Epithelial cell of proximal tubule (primary cell): ENCODE measurements at regions not wholly inside any gene's neighbourhood (a gene's known extent, or its start where the extent isn't known, plus 50 kb on each side); places are given as distances from the start of the nearest gene placed in this dataset.

ENCODE experiments used
- DNase-seq: peaks from one replicate; pipeline ENCODE4 v3.0.0-alpha.2; 2011; ENCODE audit warnings: low read depth
- H3K4me3 ChIP-seq: 2 replicates; pipeline ENCODE4 v1.5.1; 2011; ENCODE audit warnings: low read depth, mild to moderate bottlenecking, low read length
- CTCF ChIP-seq: conservative IDR thresholded peaks from 2 replicates; pipeline ENCODE4 v1.5.1; 2012; ENCODE audit warnings: low read depth, mild to moderate bottlenecking, low read length

- no peak for TF ChIP-seq CTCF
- H3K4me3 ChIP-seq, result no peak overlapping the region
- no peak for DNase-seq
Observed at GRCh38 chr2:239498576-239498975, 97.8 kb upstream of the HDAC4 start.

GRCh38 chr2:239496700-239497099 lies 95.9 kb upstream of the HDAC4 start:
- no peak for DNase-seq

DNA sequence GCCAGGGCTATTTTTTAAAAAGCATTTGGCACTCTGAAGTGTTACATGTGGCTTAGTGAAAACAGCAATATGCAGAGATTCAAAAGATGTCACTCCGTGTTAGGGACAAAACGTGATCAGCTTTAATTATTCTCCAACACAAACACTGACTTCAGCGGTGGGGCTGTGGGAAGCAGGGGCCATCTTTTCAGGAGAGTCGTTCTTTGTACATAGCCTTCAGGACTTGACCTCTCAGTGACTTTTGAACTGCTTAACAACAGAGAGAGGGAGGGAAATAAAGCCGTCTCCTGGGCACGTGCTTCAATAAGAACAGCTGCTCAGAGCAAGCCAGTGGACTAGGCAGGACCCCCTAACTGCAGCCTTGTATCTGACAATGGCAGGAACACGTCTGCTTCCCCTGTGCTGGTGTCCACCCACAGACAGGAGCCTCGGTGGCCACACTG lies 95.0 kb upstream of the HDAC4 start:
- no peak for DNase-seq
- H3K4me3 ChIP-seq, result no peak overlapping the region
- no peak for TF ChIP-seq CTCF

More at GRCh38 chr2:239496700-239497099, 95.9 kb upstream of the HDAC4 start:
- no peak overlapping the region for H3K4me3 ChIP-seq
- TF ChIP-seq CTCF, result no peak

- DNase-seq, result no peak
- no peak for TF ChIP-seq CTCF
- H3K4me3 ChIP-seq, result no peak overlapping the region
Observed at GRCh38 chr2:239495175-239495574, 94.4 kb upstream of the HDAC4 start.

- DNase-seq, result no peak
- H3K4me3 ChIP-seq, result no peak overlapping the region
- TF ChIP-seq CTCF, result no peak
Observed at GRCh38 chr2:239494578-239494977, 93.8 kb upstream of the HDAC4 start.

- H3K4me3 ChIP-seq, result no peak overlapping the region
- DNase-seq, result no peak
- no peak for TF ChIP-seq CTCF
Observed at GRCh38 chr2:239489481-239489880, 88.7 kb upstream of the HDAC4 start.

DNA sequence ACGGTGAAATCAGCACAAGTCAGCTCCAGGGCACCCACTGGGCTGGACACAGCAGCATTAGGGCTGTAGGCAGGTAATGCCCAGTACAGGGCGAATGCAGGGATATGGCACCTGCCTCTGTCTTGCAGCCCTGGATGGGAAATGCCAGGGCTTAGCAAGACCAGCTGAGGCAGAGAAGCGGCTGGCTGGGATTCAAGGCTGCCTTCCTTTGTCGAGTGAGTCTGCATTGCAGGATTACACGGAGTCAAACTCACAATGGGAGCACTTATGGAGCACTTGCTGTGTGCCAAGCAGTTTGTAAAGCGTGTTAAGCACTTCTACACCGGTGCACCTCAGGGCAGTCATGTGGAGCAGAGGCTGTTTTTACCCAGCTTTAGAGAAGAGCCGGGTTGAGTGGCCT lies 87.3 kb upstream of the HDAC4 start:
- H3K4me3 ChIP-seq, result no peak overlapping the region
- no peak for DNase-seq
- no peak for TF ChIP-seq CTCF
